Progenitor cell of endocrine pancreas (in vitro differentiated cells): ENCODE measurements at regions not wholly inside any gene's neighbourhood (a gene's known extent, or its start where the extent isn't known, plus 50 kb on each side); places are given as distances from the start of the nearest gene placed in this dataset.

ENCODE experiments used
- DNase-seq: peaks from one replicate; pipeline ENCODE4 v3.0.0; 2021; ENCODE audit warnings: low spot score; ENCODE audit not compliant: unreplicated experiment
- H3K27ac Mint-ChIP-seq: 2 replicates; pipeline ENCODE4 v1.8.0; 2021; ENCODE audit warnings: mild to moderate bottlenecking, moderate library complexity, mixed read lengths
- H3K27me3 Mint-ChIP-seq: 2 replicates; pipeline ENCODE4 v1.8.0; 2021; ENCODE audit warnings: mixed read lengths
- H3K36me3 Mint-ChIP-seq: 2 replicates; pipeline ENCODE4 v1.8.0; 2022; ENCODE audit warnings: mixed read lengths; ENCODE audit not compliant: insufficient read depth
- H3K4me1 Mint-ChIP-seq: 2 replicates; pipeline ENCODE4 v1.8.0; 2021; ENCODE audit warnings: low read depth, mixed read lengths
- H3K4me3 Mint-ChIP-seq: 2 replicates; pipeline ENCODE4 v1.8.0; 2021; ENCODE audit warnings: low read depth, mild to moderate bottlenecking, moderate library complexity, mixed read lengths
- H3K9me3 Mint-ChIP-seq: 2 replicates; pipeline ENCODE4 v1.8.0; 2021; ENCODE audit warnings: low read depth, mixed read lengths
- CTCF ChIP-seq: fragments of 200-600 bp; sonication (generic); IDR thresholded peaks from one replicate; pipeline ENCODE4 v1.5.0; 2021; ENCODE audit warnings: antibody characterized with exemption, mild to moderate bottlenecking; ENCODE audit not compliant: unreplicated experiment

GRCh38 chr3:105032541-105032940 lies 334.2 kb upstream of the ALCAM start:
- Mint-ChIP-seq H3K4me3 (no peak overlapping the region), H3K27me3 (peaks cover 10% of the 10 kb centered on the region), H3K27ac (no peak overlapping the region), H3K4me1 (peaks cover 8% of the 10 kb centered on the region), H3K9me3 (no peaks in the 10 kb centered on the region), H3K36me3 (no peaks in the 10 kb centered on the region)
- no peak for TF ChIP-seq CTCF
- DNase-seq = no peak

GRCh38 chr3:105033081-105033480 lies 333.6 kb upstream of the ALCAM start:
- H3K4me1 Mint-ChIP-seq = peaks cover 8% of the 10 kb centered on the region
- H3K27ac Mint-ChIP-seq = no peak overlapping the region
- TF ChIP-seq CTCF = no peak
- H3K27me3 Mint-ChIP-seq = peaks cover 10% of the 10 kb centered on the region
- DNase-seq = no peak
- H3K9me3 Mint-ChIP-seq = no peaks in the 10 kb centered on the region
- H3K36me3 Mint-ChIP-seq = no peaks in the 10 kb centered on the region
- no peak overlapping the region for H3K4me3 Mint-ChIP-seq

GRCh38 chr3:105039004-105039403 lies 327.7 kb upstream of the ALCAM start:
- Mint-ChIP-seq H3K36me3 (no peaks in the 10 kb centered on the region), H3K27me3 (no peaks in the 10 kb centered on the region), H3K9me3 (no peaks in the 10 kb centered on the region), H3K27ac (no peak overlapping the region), H3K4me3 (no peak overlapping the region), H3K4me1 (no peaks in the 10 kb centered on the region)
- DNase-seq = no peak
- TF ChIP-seq CTCF = no peak

GRCh38 chr3:105040026-105040622 lies 326.6 kb upstream of the ALCAM start:
- TF ChIP-seq CTCF = no peak

GRCh38 chr3:105042586-105042985 lies 324.1 kb upstream of the ALCAM start:
- no peak for TF ChIP-seq CTCF
- H3K4me3 Mint-ChIP-seq = no peak overlapping the region
- H3K36me3 Mint-ChIP-seq = no peaks in the 10 kb centered on the region
- no peaks in the 10 kb centered on the region for H3K9me3 Mint-ChIP-seq
- no peak for DNase-seq
- H3K27me3 Mint-ChIP-seq = no peaks in the 10 kb centered on the region
- no peaks in the 10 kb centered on the region for H3K4me1 Mint-ChIP-seq
- H3K27ac Mint-ChIP-seq = no peak overlapping the region

More at GRCh38 chr3:105040026-105040622, 326.6 kb upstream of the ALCAM start:
- no peak for DNase-seq
- no peak overlapping the region for H3K4me3 Mint-ChIP-seq
- no peaks in the 10 kb centered on the region for H3K4me1 Mint-ChIP-seq
- no peaks in the 10 kb centered on the region for H3K27me3 Mint-ChIP-seq
- H3K9me3 Mint-ChIP-seq = no peaks in the 10 kb centered on the region
- H3K27ac Mint-ChIP-seq = no peak overlapping the region
- no peaks in the 10 kb centered on the region for H3K36me3 Mint-ChIP-seq
